Central memory CD8-positive, alpha-beta T cell (primary cell): ENCODE measurements at regions not wholly inside any gene's neighbourhood (a gene's known extent, or its start where the extent isn't known, plus 50 kb on each side); places are given as distances from the start of the nearest gene placed in this dataset.

Source experiments
- ATAC-seq: fragments of 150-1000 bp; cut with Tn5 transposase; replicated peaks from 2 replicates; pipeline ENCODE4 v1.10.0; 2022; ENCODE audit warnings: mild to moderate bottlenecking, moderate FRiP score, moderate number of reproducible peaks; ENCODE audit not compliant: poor library complexity, severe bottlenecking; ENCODE audit errors: extremely low read depth
- DNase-seq, 2 donors: peaks; one replicate each; pipeline ENCODE4 v3.0.0; 2021; ENCODE audit warnings: low spot score in 2 of 2
- H3K27ac Mint-ChIP-seq: one replicate; pipeline ENCODE4 v1.8.0; 2022; ENCODE audit warnings: low read depth, mild to moderate bottlenecking, moderate library complexity, mixed read lengths
- H3K27me3 Mint-ChIP-seq: one replicate; pipeline ENCODE4 v1.8.0; 2022; ENCODE audit warnings: mixed read lengths
- H3K36me3 Mint-ChIP-seq: one replicate; pipeline ENCODE4 v1.8.0; 2022; ENCODE audit warnings: mild to moderate bottlenecking, moderate library complexity, mixed read lengths; ENCODE audit not compliant: insufficient read depth
- H3K4me1 Mint-ChIP-seq: one replicate; pipeline ENCODE4 v1.8.0; 2022; ENCODE audit warnings: mixed read lengths
- H3K4me3 Mint-ChIP-seq: one replicate; pipeline ENCODE4 v1.8.0; 2022; ENCODE audit warnings: mild to moderate bottlenecking, moderate library complexity, mixed read lengths
- H3K9me3 Mint-ChIP-seq: one replicate; pipeline ENCODE4 v1.8.0; 2022; ENCODE audit warnings: mixed read lengths

DNA sequence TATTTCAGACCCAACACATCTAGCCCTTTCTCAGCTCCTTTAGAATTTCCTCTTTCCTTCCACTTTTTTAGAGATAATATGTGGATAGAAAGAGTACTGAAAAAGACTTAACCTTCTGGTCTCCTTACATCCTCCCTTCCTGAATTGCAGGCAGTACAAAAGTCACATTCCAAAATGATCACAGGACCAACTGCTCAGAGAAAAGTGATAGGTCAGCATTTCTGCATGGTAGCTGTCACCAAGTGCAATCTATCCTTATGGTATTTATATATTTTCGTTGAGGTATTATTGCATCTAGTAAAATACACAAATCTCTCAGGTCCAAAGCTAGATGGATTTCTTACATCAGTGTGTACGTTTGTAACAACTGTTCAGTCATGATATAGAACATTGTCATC, 427.5 kb downstream of the LPIN1 start:
- no peak overlapping the region for H3K27ac Mint-ChIP-seq
- no peaks in the 10 kb centered on the region for H3K27me3 Mint-ChIP-seq
- H3K4me3 Mint-ChIP-seq = no peak overlapping the region
- H3K4me1 Mint-ChIP-seq = peaks cover 24% of the 10 kb centered on the region
- DNase-seq (no peak), ATAC-seq (no peak)
- no peaks in the 10 kb centered on the region for H3K36me3 Mint-ChIP-seq
- no peaks in the 10 kb centered on the region for H3K9me3 Mint-ChIP-seq

DNA sequence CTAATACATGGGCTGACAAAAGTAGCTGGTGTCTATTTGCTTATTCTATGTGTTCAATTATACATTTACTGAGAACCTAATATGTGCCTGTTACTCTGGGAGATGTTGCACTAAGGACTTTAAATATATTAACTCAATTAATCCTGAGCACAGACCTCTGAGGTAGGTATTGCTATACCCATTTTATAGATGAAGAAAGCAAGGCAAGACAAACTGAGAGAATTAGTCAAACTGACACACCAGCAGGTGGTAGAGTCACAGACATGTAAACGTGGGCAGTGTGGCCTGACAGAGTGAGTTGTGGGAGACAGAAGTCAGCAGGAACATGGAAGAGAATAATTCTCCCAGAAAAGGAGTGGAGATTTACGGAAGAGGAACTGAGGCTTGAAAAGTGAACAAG, 428.9 kb downstream of the LPIN1 start:
- ATAC-seq = no peak
- H3K4me3 Mint-ChIP-seq = no peak overlapping the region
- peaks cover 24% of the 10 kb centered on the region for H3K4me1 Mint-ChIP-seq
- H3K36me3 Mint-ChIP-seq = no peaks in the 10 kb centered on the region
- DNase-seq = no peak
- no peak overlapping the region for H3K27ac Mint-ChIP-seq
- H3K9me3 Mint-ChIP-seq = no peaks in the 10 kb centered on the region
- no peaks in the 10 kb centered on the region for H3K27me3 Mint-ChIP-seq

DNA sequence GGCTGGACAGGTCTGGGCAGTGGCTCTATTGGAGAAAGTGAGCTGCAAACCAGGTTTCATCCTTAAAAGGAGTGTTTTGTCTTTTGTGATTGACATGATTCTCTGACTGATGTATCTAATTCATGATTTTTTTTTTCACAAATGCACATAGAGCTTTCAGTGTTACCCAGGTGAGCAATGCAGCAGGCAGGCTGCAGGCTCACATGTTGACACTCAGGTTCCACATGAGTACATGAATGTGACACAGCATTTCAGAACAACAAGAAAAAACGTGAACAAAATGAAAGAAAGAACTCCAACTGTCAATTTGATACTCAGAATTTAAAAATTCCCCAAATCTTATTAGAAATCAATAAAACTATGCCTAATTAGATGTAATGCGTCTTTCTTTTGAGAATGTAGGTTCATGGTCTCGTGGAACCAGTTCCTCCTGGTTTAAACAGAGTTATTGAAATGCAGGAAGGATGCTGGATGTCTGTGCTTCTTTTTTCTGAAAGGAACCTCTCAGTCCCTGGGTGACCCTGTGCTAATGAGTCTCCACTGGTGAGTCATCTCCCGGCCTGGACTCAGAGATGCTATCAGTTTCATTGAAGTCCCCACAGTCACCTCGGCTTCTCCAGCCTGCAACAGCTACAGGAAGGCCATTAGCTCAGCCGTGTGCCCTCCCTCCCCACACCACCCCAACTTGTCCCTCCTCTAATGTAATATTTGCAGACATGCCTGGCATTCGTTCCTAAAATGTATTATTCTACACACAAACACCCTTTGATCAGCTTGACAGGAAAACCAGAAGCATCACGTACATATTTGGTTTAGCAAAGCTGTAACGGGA, 430.4 kb downstream of the LPIN1 start:
- DNase-seq (no peak), ATAC-seq (peak; percentile 32)
- no peak overlapping the region for H3K27ac Mint-ChIP-seq
- H3K9me3 Mint-ChIP-seq = no peaks in the 10 kb centered on the region
- no peaks in the 10 kb centered on the region for H3K36me3 Mint-ChIP-seq
- no peak overlapping the region for H3K4me3 Mint-ChIP-seq
- peaks cover 24% of the 10 kb centered on the region for H3K4me1 Mint-ChIP-seq
- peaks cover 13% of the 10 kb centered on the region for H3K27me3 Mint-ChIP-seq

DNA sequence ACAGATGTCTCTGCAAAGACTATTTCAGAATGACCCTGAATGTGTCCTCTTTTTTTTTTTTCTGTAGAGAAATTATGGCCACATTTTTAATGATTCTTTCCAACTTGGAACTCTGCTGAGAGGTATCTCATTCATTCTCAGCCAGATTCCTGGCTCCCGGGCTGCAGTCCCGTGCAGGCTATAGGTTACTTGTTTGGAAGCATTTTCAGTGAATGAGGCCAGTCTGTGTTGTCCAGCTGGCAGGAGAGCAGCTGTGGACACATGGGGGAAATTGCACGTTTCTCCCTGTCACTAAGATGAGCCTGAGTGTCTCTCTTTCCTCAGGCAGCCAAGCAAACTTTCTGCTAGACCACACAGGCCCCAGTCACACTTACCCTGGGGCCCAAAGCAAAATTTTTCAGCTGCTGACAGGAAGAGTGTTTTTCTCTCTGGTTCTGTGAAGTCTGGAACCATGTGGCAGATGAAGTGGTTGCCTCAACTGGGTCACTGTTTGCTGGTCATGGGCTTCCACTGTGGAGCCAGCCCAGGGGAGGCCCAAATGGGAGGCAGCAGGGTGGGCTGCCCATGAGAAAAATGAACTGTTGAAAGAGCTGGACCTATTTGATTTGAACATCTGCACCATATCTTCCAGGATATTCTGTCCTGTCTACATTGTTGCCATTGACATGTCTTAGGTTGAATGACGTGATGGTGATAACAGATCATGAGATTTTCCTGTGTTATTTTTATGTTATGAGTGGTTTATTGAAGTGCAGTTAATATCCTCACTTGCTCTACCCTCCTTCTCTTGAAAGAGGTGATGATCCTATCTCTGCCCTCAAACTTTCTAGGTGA, 431.2 kb downstream of the LPIN1 start:
- no peak overlapping the region for H3K4me3 Mint-ChIP-seq
- H3K9me3 Mint-ChIP-seq = no peaks in the 10 kb centered on the region
- DNase-seq (no peak), ATAC-seq (peak; percentile 58)
- peaks cover 24% of the 10 kb centered on the region for H3K4me1 Mint-ChIP-seq
- no peak overlapping the region for H3K27ac Mint-ChIP-seq
- H3K36me3 Mint-ChIP-seq = no peaks in the 10 kb centered on the region
- peaks cover 13% of the 10 kb centered on the region for H3K27me3 Mint-ChIP-seq

DNA sequence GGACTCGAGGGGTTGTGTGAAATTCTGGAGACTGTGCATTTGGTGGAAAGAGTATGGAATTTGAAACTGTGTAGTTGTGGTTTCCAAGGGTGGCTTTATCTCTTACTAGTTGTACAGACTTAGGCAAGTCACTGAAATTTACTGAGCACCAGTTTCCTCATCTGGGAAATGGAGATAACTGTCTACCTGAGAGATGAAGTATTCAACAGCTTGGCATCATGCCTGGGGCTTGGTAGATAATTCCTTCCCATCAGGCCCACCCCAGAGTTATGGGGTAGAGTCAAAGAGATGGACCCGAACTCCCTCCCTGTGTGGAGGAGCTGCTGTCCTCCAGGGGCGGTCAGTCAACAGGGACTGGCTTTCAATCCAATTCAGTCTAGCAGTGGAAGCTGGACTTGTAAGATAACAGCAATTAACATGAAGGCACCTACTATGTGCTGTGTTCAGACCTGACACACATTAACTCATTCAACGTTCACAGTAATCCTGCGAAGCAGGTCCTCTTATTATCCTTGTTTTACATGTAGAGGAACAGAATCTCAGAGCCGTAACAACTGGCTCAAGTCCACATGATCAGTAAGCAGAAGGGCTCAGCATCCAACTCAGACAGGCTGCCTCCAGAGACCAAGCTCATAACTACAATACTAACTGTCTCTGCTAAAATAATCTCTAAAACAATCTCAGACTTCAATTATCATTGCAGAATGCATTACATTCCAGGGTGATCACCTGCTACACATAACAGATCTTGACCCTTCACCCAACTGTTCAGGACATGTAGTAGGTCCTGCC, 432.1 kb downstream of the LPIN1 start:
- no peaks in the 10 kb centered on the region for H3K9me3 Mint-ChIP-seq
- peaks cover 13% of the 10 kb centered on the region for H3K27me3 Mint-ChIP-seq
- H3K27ac Mint-ChIP-seq = no peak overlapping the region
- DNase-seq (no peak), ATAC-seq (no peak)
- peaks cover 24% of the 10 kb centered on the region for H3K4me1 Mint-ChIP-seq
- H3K4me3 Mint-ChIP-seq = no peak overlapping the region
- H3K36me3 Mint-ChIP-seq = no peaks in the 10 kb centered on the region

DNA sequence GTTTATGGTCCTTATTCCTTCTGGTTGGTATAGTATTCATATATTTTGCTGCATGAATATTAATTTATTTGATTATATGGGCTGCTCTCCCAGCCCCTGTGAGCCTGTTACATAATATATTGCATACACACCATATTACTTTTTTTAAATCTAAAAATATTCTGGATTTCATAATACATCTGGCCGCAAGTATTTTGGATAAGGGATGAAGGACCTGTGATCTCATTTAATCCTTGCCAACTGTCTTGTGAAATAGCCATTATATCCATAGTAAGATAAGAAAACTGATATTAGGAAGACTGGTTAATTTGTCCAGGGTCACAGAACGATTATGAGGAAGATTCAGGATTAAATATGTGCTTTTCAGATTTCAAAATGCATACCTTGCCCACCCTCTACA, 433.6 kb downstream of the LPIN1 start:
- Mint-ChIP-seq H3K36me3 (no peaks in the 10 kb centered on the region), H3K9me3 (no peaks in the 10 kb centered on the region), H3K4me1 (peaks cover 24% of the 10 kb centered on the region), H3K27me3 (peaks cover 13% of the 10 kb centered on the region), H3K4me3 (no peak overlapping the region), H3K27ac (no peak overlapping the region)
- ATAC-seq = no peak
- DNase-seq = no peak

DNA sequence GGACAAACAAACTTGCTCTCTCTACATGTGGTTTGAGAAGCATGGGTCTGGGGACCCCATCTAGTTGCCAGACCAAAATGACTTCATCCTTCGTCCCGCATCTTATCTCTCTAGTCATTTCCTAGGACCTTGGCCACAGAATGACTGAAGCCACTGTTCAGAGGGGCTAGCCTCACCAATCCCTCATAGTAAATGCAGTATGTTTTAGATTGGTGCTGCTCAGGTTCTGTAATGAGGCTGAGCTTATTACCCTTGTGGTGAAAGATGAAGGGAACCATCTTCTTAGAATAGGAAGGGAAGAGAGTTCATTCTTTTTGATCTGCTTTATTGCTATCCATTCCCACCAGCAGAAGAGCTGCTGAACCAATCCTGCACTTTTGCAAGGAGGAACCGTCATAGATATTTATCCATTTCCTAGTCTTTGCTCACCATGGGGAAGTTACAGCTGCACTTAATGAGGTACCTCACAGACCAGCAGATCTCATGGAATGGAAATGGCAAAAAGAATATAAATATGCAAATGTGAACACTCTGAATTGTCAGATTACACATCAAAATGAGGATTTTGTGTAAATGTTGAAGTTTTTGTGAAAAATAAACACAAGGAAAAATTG, 436.7 kb downstream of the LPIN1 start:
- ATAC-seq (no peak), DNase-seq (no peak)
- no peaks in the 10 kb centered on the region for H3K36me3 Mint-ChIP-seq
- no peak overlapping the region for H3K27ac Mint-ChIP-seq
- H3K9me3 Mint-ChIP-seq = no peaks in the 10 kb centered on the region
- no peak overlapping the region for H3K4me3 Mint-ChIP-seq
- H3K4me1 Mint-ChIP-seq = peaks cover 2% of the 10 kb centered on the region
- peaks cover 13% of the 10 kb centered on the region for H3K27me3 Mint-ChIP-seq

DNA sequence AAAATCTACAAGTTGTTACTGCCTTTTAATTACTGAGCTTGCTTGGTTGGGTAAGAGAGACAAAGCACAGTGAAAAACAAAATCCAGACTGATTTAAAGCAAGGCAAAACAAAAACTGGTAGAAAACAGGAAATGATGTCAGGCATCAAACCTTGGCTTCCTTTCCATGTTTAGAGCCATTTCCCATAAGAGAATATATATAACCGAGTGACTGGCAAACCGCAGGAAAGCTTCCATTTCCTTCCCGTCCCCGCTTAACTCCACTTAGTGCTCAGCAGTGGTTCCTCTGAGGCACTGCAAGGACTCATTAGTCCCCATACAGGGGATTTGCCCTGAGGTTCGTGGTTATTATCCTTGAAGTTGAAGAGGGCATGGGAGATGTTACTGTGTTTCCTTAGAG, 446.3 kb downstream of the LPIN1 start:
- peaks cover 6% of the 10 kb centered on the region for H3K4me1 Mint-ChIP-seq
- DNase-seq (no peak), ATAC-seq (no peak)
- H3K27ac Mint-ChIP-seq = no peak overlapping the region
- no peak overlapping the region for H3K4me3 Mint-ChIP-seq
- H3K36me3 Mint-ChIP-seq = no peaks in the 10 kb centered on the region
- peaks cover 1% of the 10 kb centered on the region for H3K9me3 Mint-ChIP-seq
- peaks cover 8% of the 10 kb centered on the region for H3K27me3 Mint-ChIP-seq

DNA sequence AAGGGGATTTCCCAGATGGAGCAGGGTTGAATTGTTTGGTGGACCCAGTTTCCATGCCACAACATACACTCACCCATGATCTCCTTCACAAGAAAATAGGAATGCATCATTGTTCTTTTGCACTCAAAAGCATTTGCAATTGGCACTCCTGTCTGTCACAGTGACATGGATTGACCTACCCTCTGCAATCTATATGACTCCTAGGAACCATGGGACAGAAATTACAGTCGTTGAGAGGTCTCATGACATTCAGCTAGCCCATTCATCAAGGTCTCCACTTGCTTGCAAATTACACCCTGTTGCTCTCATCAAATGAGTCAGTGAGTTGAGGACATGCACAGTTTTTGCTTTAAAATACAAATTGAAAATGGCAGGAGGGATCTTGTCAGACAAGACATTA, 448.5 kb downstream of the LPIN1 start:
- H3K27ac Mint-ChIP-seq = no peak overlapping the region
- DNase-seq (no peak), ATAC-seq (no peak)
- H3K4me1 Mint-ChIP-seq = peaks cover 6% of the 10 kb centered on the region
- H3K9me3 Mint-ChIP-seq = peaks cover 8% of the 10 kb centered on the region
- H3K36me3 Mint-ChIP-seq = no peaks in the 10 kb centered on the region
- no peak overlapping the region for H3K4me3 Mint-ChIP-seq
- peaks cover under 1% of the 10 kb centered on the region for H3K27me3 Mint-ChIP-seq

DNA sequence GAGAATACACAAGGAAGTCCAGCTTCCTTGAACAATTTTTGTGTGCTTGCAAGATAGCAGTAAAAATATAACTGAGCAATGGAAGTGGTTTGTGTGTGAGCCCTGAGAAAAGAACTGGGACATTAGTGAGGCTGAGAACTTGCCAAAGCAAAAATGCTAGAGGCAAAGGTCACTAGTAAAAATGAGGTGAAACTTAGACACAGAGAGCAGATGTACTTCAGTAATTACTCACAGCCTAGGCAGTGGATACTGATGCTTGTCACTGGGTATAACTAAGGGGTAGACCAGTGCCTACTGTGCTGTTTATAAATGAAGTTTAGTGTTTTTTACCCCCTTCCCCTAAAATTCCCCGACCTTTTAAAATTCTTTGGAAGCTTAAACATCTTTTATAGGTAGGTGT, 450.1 kb downstream of the LPIN1 start:
- H3K4me1 Mint-ChIP-seq = peaks cover 6% of the 10 kb centered on the region
- H3K36me3 Mint-ChIP-seq = no peaks in the 10 kb centered on the region
- H3K9me3 Mint-ChIP-seq = peaks cover 8% of the 10 kb centered on the region
- no peak for DNase-seq
- ATAC-seq = no peak
- H3K4me3 Mint-ChIP-seq = no peak overlapping the region
- no peaks in the 10 kb centered on the region for H3K27me3 Mint-ChIP-seq
- no peak overlapping the region for H3K27ac Mint-ChIP-seq

DNA sequence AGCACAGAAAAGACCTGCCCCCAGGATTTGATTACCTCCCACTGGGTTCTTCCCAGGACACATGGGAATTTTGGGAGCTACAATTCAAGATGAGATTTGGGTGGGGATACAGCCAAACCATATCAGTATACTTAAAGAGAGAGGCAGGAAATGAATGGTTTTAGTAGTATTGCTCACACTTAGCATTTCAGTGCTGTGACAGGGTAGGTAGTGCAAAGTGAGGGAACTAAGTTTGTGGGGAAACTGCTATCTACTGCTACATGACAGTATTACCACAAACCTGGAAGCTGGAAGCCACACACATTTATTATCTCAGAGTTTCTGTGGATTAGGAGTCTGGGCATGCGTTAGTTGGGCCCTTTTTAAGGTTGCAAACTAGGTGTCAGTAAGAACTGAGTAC, 450.7 kb downstream of the LPIN1 start:
- H3K4me3 Mint-ChIP-seq = no peak overlapping the region
- DNase-seq = no peak
- H3K4me1 Mint-ChIP-seq = peaks cover 6% of the 10 kb centered on the region
- no peak for ATAC-seq
- no peak overlapping the region for H3K27ac Mint-ChIP-seq
- no peaks in the 10 kb centered on the region for H3K27me3 Mint-ChIP-seq
- H3K9me3 Mint-ChIP-seq = peaks cover 8% of the 10 kb centered on the region
- H3K36me3 Mint-ChIP-seq = no peaks in the 10 kb centered on the region

DNA sequence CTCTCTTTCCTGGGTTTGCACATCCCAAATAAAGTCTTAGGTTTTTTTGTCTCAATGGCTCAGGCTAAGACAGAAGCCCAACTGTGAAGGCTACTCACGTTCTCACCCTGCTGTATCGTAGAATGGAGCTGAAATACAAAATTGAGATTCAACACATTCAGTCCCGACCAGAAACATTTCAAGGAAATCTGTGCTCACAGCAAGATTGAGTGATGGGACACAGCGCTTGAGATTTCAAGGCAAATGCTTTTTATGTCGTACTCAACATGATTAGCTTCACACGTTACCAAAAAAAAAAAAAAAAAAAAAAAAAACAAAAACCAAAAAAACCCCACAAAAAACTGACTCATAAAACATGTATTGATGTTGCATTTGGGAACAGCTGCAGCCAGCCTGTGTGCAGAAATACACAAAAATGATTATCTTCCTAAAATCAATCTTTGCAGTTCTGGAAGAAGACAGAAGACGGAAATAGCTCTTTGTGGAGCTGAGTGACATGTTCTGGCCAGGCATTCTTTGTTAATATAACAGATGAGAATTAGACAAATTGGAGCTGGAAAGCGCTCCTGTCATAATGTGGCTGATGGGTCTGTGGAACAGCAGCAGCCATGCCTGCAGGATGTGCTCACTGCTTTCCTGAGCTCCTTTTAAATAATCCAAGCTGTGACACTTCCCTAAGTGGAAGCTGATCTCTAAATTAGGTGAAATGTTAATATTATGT, 453.2 kb downstream of the LPIN1 start:
- ATAC-seq = no peak

More for the DNA sequence above, 453.2 kb downstream of the LPIN1 start:
- Mint-ChIP-seq H3K27me3 (no peaks in the 10 kb centered on the region), H3K9me3 (peaks cover 8% of the 10 kb centered on the region), H3K4me3 (no peak overlapping the region), H3K4me1 (no peaks in the 10 kb centered on the region), H3K36me3 (no peaks in the 10 kb centered on the region), H3K27ac (no peak overlapping the region)
- DNase-seq = no peak
